Smooth muscle cell (in vitro differentiated cells): ENCODE measurements at regions not wholly inside any gene's neighbourhood (a gene's known extent, or its start where the extent isn't known, plus 50 kb on each side); places are given as distances from the start of the nearest gene placed in this dataset.
"Not testable (repeated sequence)": the region's sequence is repeated elsewhere in the genome, so short reads cannot be mapped to it uniquely, and the experiment has no call there.

Experiments used
- DNase-seq: peaks from one replicate; lab custom pipeline; 2025; ENCODE audit not compliant: unreplicated experiment; lab: John Stamatoyannopoulos, UW
- H2AFZ ChIP-seq: fragments of 200-600 bp; sonication (generic); 2 replicates; pipeline ENCODE4 v1.6.0; 2016; ENCODE audit warnings: antibody characterized with exemption, low read depth, mild to moderate bottlenecking
- H3F3A ChIP-seq: fragments of 200-600 bp; sonication (generic); 2 replicates; pipeline ENCODE4 v1.6.0; 2017; ENCODE audit warnings: antibody characterized with exemption, low read depth
- H3K27ac ChIP-seq: fragments of 200-600 bp; sonication (generic); 2 replicates; pipeline ENCODE4 v1.5.1; 2016; ENCODE audit warnings: low read depth, mild to moderate bottlenecking
- H3K27me3 ChIP-seq: fragments of 200-600 bp; sonication (generic); 2 replicates; pipeline ENCODE4 v1.6.1; 2016; ENCODE audit warnings: low read depth, mild to moderate bottlenecking
- H3K36me3 ChIP-seq: fragments of 200-600 bp; sonication (generic); 2 replicates; pipeline ENCODE4 v1.5.1; 2016; ENCODE audit warnings: low read depth
- H3K4me1 ChIP-seq: fragments of 200-600 bp; sonication (generic); 2 replicates; pipeline ENCODE4 v1.5.1; 2016; ENCODE audit warnings: low read depth
- H3K4me2 ChIP-seq: fragments of 200-600 bp; sonication (generic); 2 replicates; pipeline ENCODE4 v1.6.0; 2016; ENCODE audit warnings: mild to moderate bottlenecking
- H3K4me3 ChIP-seq: fragments of 200-600 bp; sonication (generic); 2 replicates; pipeline ENCODE4 v1.5.1; 2016; ENCODE audit warnings: mild to moderate bottlenecking
- H3K79me2 ChIP-seq: fragments of 200-600 bp; sonication (generic); 2 replicates; pipeline ENCODE4 v1.6.0; 2016; ENCODE audit warnings: low read depth, mild to moderate bottlenecking
- H3K9ac ChIP-seq: fragments of 200-600 bp; sonication (generic); 2 replicates; pipeline ENCODE4 v1.6.0; 2016; ENCODE audit warnings: low read depth
- H3K9me3 ChIP-seq: fragments of 200-600 bp; sonication (generic); replicated peaks from 2 replicates; pipeline ENCODE4 v1.5.1; 2016; ENCODE audit warnings: low read depth
- H4K20me1 ChIP-seq: fragments of 200-600 bp; sonication (generic); 2 replicates; pipeline ENCODE4 v1.6.0; 2016; ENCODE audit warnings: low read depth
- CTCF ChIP-seq: fragments of 200-600 bp; sonication (generic); IDR thresholded peaks from 2 replicates; pipeline ENCODE4 v1.5.1; 2017; ENCODE audit warnings: borderline replicate concordance, mild to moderate bottlenecking, antibody characterized with exemption; ENCODE audit not compliant: insufficient read depth, poor library complexity, severe bottlenecking
- WGBS: methylation state at CpG from one replicate; pipeline ENCODE4 v1.1.7; 2016; ENCODE audit warnings: low lambda C conversion rate; 5-methylcytosine and 5-hydroxymethylcytosine counted together

GRCh38 chr1:224825525-224826000, 103.9 kb upstream of the DNAH14 start:
- no peaks in the 10 kb centered on the region for H4K20me1 ChIP-seq
- no peaks in the 10 kb centered on the region for H3F3A ChIP-seq
- H3K4me3 ChIP-seq: no peak overlapping the region
- WGBS: 54% methylated on average over 1 of the region's 1 CpG
- H3K27me3 ChIP-seq: no peaks in the 10 kb centered on the region
- H3K79me2 ChIP-seq: no peaks in the 10 kb centered on the region
- H3K9ac ChIP-seq: no peak overlapping the region
- H2AFZ ChIP-seq: no peak overlapping the region
- H3K4me2 ChIP-seq: peak overlapping the region; percentile 28
- no peak for TF ChIP-seq CTCF
- DNase-seq: no peak
- no peaks in the 10 kb centered on the region for H3K9me3 ChIP-seq
- H3K4me1 ChIP-seq: no peaks in the 10 kb centered on the region
- no peaks in the 10 kb centered on the region for H3K36me3 ChIP-seq
- no peak overlapping the region for H3K27ac ChIP-seq

GRCh38 chr1:224828691-224829090, 100.8 kb upstream of the DNAH14 start:
- TF ChIP-seq CTCF: no peak
- H3F3A ChIP-seq: no peaks in the 10 kb centered on the region
- no peaks in the 10 kb centered on the region for H3K27me3 ChIP-seq
- no peak overlapping the region for H2AFZ ChIP-seq
- H3K36me3 ChIP-seq: no peaks in the 10 kb centered on the region
- H3K4me3 ChIP-seq: no peak overlapping the region
- H4K20me1 ChIP-seq: no peaks in the 10 kb centered on the region
- H3K4me1 ChIP-seq: no peaks in the 10 kb centered on the region
- no peak for DNase-seq
- H3K79me2 ChIP-seq: no peaks in the 10 kb centered on the region
- H3K9me3 ChIP-seq: peaks cover 7% of the 10 kb centered on the region
- no peak overlapping the region for H3K4me2 ChIP-seq
- H3K27ac ChIP-seq: no peak overlapping the region
- H3K9ac ChIP-seq: no peak overlapping the region

- WGBS: 78% methylated on average over 3 of the region's 3 CpGs
- Histone ChIP-seq H3K4me1 (no peaks in the 10 kb centered on the region), H3K4me2 (no peak overlapping the region), H3F3A (no peaks in the 10 kb centered on the region), H3K9me3 (peaks cover 7% of the 10 kb centered on the region), H3K4me3 (no peak overlapping the region), H2AFZ (no peak overlapping the region), H3K27me3 (no peaks in the 10 kb centered on the region), H3K36me3 (no peaks in the 10 kb centered on the region), H4K20me1 (no peaks in the 10 kb centered on the region), H3K79me2 (no peaks in the 10 kb centered on the region), H3K9ac (no peak overlapping the region), H3K27ac (no peak overlapping the region)
- TF ChIP-seq CTCF: no peak
- DNase-seq: no peak
Measured at GRCh38 chr1:224831501-224831900, 98.0 kb upstream of the DNAH14 start.

GRCh38 chr1:224839648-224840300, 89.7 kb upstream of the DNAH14 start:
- H3K4me3 ChIP-seq, H3K27me3 ChIP-seq, H3K36me3 ChIP-seq, H3K9me3 ChIP-seq, H3K27ac ChIP-seq, H3F3A ChIP-seq, H3K4me1 ChIP-seq, H3K79me2 ChIP-seq, DNase-seq, H2AFZ ChIP-seq, H3K4me2 ChIP-seq, H3K9ac ChIP-seq, H4K20me1 ChIP-seq: not testable (repeated sequence)
- 74% methylated on average over 7 of the region's 7 CpGs for WGBS

- not testable (repeated sequence) for H3K36me3 ChIP-seq, H3K9me3 ChIP-seq, H3K4me3 ChIP-seq, H3K9ac ChIP-seq, H3K79me2 ChIP-seq, DNase-seq, H3K4me1 ChIP-seq, H3K27me3 ChIP-seq, H3K4me2 ChIP-seq, H4K20me1 ChIP-seq, H3K27ac ChIP-seq, H2AFZ ChIP-seq, H3F3A ChIP-seq
- 89% methylated on average over 2 of the region's 2 CpGs for WGBS
Measured at GRCh38 chr1:224841803-224842202, 87.7 kb upstream of the DNAH14 start.
